DMS79 (cell line): ENCODE measurements at regions not wholly inside any gene's neighbourhood (a gene's known extent, or its start where the extent isn't known, plus 50 kb on each side); places are given as distances from the start of the nearest gene placed in this dataset.

ENCODE experiments used
- DNase-seq: peaks from one replicate; lab custom pipeline; 2025; lab: John Stamatoyannopoulos, UW

DNA sequence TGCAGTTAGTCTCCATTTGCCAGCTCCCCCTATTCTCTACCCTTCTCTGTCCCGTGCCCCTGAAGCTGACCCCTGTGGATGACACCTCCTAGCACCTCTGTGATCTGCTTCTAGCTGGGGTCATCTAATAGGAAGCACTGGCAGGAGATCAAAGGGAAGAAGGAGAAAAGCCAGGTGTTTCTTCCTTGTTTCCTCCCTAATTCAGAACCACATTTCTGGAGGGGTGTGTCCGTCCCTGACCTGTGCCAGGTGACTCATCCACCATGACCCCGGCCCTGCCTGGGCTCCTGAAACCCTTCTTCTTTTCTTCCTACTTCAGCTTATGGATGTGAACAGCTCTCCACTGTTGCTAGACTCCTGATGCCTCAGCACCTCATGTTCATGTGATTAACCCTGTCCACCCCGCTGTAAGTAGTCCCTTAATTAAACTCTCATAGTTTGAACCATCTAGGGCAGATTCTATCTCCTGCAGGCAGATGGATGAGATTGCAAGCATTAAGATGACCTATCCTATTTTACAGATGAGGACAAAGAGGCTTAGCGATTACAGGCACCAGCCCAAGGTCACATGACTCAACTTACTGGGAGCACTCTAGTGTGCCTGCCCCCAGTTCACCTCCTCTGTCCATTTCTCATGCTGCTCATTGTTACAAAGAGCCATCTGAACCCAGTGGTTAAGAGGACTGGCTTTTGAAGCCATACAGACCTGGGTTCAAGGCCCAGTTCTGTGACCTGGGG, 770.5 kb downstream of the MED13L start:
- DNase-seq, result no peak

- DNase-seq, result no peak
Measured at GRCh38 chr12:115504306-115505290, 772.9 kb downstream of the MED13L start.

GRCh38 chr12:115500872-115501271, 776.6 kb downstream of the MED13L start:
- DNase-seq, result no peak

- no peak for DNase-seq
Measured at GRCh38 chr12:115495300-115495699, 782.2 kb downstream of the MED13L start.

- DNase-seq, result no peak
Measured at GRCh38 chr12:115492553-115492952, 784.9 kb downstream of the MED13L start.

GRCh38 chr12:115491511-115492250, 785.8 kb downstream of the MED13L start:
- DNase-seq, result no peak

DNA sequence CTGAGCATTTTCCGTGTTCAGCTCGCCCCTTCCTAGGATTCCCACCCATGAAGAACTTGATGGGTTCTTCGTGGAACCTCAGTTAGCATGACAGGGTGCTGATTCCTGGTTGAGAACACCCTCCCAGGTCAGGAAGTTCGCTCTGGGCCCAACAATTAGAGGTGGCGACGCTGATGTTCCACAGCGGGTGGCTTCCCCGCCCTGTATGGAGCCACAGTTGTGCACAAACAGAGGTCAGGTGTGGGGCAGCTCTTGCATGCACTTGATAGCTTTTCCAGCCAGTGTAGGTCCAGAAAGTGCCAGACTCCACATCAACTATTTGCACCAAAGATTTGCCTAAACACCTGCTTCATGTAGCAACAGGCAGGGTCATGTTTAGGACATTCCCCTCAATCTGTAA, 788.2 kb downstream of the MED13L start:
- no peak for DNase-seq

DNA sequence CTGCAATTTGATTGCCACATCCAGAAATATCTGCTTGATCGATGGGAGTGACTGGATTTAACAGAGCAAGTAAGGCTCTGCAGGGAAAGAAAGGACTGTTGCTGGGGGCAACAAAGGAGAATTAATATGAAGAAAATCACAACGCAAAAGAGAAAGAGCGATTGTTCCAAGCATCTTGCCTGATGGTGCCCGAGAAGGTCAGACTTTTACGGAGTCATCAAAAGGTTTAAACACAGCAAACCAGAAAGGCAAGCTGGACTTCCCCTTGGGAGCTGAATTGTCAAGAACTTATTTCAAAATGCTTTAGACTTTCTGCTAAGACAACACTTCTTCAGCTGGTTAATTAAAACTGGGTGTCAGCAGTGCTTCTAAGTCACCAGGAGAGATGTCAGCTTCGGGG, 791.5 kb downstream of the MED13L start:
- no peak for DNase-seq

DNA sequence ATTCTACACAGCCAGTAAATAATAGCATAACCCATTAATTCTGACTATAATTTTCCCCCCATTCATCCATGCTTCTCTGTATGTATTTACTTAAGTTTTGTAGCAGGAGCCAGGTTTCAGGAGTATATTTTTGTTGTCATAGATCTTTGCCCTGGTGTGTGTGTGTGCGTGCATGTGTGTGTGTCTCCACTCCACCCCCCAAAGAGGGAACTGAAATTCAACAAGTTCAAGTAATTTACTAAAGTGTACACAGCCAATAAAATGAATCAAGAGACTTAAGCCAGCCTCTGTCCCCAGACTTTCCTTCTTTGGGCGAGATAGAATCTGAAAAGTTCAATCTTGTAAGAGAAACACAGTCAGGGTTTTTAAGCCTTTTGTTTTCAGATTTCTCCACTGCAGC, 792.0 kb downstream of the MED13L start:
- no peak for DNase-seq

- DNase-seq, result no peak
Measured at GRCh38 chr12:115482943-115483342, 794.5 kb downstream of the MED13L start.

DNA sequence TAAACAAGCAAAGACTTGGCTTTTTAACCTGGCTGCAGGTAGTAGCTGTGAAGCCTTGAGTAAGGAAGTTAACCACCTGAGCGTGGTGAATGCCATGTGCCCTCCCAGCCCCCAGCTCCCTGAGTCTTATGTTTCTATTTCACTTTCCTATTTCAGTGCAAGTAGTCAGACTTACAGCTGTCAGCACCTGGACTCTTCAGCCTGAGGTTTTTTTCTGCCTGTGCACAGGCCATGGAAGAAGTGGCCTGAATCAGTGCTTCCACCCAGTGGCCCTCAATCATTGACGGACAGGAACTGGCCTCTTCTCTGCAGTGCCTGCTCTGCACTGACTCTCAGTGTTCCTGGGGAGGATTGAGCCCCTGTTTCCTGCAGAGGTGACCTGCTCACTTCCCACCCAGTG, 796.4 kb downstream of the MED13L start:
- DNase-seq, result no peak

DNA sequence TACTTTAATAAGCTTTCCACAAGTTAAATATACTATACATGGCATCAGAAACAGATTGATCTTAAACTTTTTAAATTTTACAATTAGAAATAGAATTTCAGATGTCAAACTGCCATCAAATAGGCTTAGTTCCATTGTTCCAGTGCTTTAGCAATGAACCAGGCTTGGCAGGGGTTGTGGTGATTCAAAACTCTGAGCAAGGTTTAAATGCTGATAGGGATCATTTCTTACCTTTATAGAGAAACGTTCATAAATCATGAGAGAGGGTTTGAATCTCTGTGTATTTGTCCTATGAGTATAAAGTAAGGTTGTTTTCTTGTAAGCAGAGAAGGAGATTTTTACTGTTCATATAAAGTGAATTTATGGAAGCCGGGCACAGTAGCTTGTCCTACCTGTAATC, 794.5 kb upstream of the TBX3 start:
- no peak for DNase-seq

GRCh38 chr12:115474539-115475353, 790.8 kb upstream of the TBX3 start:
- DNase-seq, result no peak

- no peak for DNase-seq
Measured at GRCh38 chr12:115473257-115473956, 789.4 kb upstream of the TBX3 start.

DNA sequence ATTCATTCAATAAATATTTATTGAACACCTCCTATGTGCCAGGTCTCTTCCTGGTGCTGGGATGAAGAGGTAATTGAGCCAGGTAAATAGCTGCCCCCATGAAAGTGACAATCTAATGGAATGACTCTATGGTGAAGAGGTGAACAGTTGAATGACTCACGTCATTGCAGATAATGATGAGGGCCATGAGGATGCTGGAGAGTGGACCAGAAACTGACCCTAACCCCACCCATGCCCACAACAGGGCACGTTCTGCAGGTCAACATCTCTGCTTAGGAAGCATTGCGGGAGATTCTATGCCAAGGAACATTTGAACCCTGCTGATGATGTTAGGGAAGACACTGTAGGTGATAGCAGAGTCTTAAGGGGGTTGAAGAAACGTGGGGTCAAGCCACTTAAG, 788.9 kb upstream of the TBX3 start:
- DNase-seq, result no peak

DNA sequence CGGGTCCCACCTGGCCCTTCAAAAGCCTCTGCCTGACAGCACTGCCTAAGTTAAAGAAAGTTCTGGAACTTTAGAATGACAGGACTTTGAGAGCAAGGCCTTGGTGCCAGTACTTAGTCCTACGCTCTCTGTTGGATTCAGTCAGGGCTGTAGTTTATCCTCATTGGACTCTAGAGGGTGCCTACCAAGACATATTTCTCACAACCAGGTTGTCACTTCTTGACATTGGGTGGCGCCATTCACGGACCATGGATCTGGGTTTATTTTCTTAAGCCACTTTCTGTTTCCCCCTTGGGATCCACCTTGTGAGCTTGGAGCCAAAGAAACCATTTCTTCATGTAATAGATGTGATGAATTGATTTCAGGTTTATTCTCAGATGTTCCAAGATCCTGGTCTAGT, 787.0 kb upstream of the TBX3 start:
- no peak for DNase-seq

DNA sequence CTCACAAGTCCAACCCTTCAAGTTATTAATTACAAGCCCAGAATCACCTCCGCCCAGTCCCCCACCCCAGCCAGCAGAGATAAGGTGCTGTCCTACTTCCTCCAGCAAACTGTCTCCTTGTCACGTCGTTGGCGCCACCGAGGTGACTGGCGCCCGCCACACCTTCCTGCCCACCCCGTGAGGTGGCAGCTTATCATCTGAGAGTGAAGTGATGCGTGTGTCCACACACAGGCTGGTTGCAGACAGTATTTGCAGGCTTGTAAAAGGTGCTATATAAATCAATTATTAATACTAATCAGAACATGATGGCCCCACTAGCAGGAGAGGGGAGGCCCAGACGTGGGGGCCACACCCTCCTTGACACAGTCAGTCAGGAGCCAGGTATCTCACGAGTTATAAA, 786.6 kb upstream of the TBX3 start:
- DNase-seq, result no peak

- no peak for DNase-seq
Measured at GRCh38 chr12:115468087-115468510, 784.1 kb upstream of the TBX3 start.

- DNase-seq, result no peak
Measured at GRCh38 chr12:115467531-115467930, 783.6 kb upstream of the TBX3 start.

DNA sequence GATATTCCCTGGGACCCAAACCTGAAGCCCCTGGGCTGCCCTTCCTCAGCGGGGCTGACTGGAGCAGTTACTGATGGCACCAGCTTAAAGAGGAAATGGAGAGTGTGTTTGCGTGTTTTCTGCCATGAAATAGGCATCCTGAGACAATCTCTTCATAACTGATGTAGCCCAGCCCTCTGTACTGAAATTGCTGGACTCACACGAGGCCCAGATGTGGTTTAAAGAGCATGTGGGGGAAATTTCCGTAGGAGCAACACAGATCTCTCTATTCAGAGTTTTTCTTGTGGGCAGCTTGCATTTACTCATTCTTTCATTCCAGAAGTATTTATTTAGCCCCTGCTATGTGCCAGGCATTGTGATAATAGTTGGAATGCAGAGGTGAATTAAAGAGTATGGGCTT, 782.1 kb upstream of the TBX3 start:
- DNase-seq, result no peak

DNA sequence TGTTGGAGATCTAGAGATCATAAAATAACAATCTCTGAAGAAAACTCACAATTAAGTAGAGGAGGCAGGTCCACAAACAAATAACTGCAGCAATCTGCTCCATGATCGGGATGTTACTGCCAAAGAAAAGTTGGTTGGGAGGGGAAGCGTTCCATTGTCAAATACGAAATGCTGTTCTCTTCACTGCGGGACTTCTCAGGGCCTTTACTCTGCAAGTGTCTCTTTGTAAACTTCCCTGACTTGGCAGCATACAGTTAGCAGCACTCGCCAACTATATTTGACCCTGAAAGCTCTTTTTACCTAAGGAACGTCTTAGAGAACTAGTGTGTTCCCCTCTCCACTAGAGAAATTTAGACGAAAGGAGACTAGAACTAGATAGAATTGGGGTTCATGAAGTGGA, 780.7 kb upstream of the TBX3 start:
- DNase-seq, result no peak
